ENCODE measurements at regions not wholly inside any gene's neighbourhood (a gene's known extent, or its start where the extent isn't known, plus 50 kb on each side); places are given as distances from the start of the nearest gene placed in this dataset.
"Not testable (repeated sequence)": the region's sequence is repeated elsewhere in the genome, so short reads cannot be mapped to it uniquely, and the experiment has no call there.

DNA sequence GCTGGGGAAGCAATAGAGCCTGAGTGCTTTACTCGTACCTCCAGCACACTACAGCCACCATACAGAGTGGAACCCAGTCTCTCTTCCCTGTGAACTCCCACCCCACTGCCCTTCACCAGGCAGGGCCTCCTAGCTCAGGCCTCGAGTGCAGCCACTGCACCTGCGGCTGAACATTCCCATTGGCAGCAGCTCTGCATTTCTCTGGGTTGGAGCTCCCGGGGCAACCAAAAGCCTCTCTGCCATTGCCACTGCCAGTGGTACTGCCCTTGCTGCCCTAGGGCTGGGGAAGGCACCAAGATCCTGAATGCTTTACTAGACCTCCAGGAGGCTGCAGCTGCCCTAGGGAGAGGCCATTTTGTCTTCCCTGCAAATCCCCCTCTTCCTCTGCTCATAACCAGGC is 266.8 kb downstream of the TDRD3 start:
- DNase-seq = no peak

DNA sequence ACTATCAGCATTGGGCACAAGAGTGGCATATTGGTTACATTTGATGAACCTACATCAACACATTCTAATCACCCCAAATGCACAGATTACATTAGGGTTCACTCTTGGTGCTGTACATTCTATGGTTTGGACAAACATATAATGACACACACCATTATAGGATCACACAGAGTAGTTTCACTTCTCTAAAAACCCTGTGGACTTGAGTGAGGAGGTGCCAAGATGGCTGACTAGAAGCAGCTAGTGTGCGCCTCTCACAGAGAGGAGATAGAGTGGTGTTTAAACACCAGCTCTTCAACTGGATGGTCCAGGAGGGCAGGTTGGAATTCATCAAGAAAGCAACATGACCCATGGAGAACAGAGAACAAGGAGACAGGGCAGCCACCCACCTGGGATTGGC is 265.6 kb downstream of the TDRD3 start:
- DNase-seq = no peak

DNA sequence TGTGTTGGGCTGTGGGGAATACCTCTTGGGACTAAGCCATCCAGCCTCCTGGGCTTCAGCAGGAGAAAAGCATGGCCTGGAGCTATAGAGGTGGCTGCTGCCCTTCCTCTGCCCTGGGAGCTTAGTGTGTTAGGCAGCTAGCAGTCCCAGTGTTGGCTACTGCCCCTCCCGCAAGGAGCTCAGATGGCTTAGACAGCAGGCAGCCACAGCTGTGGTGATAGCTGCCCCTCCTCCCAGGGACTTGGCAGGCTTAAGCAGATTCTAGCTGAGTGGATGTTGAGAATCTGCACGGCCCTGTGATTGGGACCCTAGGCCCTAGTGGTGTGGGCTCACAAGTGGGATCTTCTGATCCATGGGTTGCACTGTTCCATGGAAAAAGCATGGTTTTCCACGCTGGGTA is 264.5 kb downstream of the TDRD3 start:
- no peak for DNase-seq

DNA sequence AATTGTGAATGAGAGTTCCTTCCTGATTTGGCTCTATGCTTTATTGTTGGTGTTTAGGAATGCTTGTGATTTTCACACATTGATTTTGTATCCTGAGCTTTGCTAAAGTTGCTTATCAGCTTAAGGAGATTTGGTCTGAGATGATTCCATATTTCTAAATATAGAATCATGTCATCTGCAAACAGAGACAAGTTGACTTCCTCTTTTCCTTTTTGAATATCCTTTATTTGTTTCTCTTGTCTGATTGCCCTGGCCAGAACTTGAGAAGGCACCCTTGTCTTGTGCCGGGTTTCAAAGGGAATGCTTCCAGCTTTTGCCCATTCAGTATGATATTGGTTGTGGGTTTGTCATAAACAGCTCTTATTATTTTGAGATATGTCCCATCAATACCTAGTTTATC is 260.6 kb downstream of the TDRD3 start:
- not testable (repeated sequence) for DNase-seq

DNA sequence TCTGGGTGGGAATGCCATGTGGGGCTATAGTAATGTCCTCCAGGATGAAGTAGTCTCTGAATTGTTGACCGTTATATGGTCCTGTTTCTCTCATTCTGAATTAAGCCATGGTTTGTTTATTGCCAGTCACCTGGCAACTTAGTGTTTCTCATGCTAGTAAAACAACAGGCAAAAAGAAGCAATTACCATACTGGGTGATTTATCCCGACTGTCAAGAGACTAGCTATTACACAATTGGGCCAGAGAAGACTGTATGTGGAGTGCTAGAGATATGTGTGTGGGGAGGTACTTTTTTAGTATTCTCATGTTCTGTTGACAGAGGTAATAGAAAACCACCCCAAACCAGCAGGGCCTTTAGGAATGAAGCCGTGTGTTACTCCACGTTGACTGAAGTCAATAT is 258.2 kb downstream of the TDRD3 start:
- no peak for DNase-seq

DNA sequence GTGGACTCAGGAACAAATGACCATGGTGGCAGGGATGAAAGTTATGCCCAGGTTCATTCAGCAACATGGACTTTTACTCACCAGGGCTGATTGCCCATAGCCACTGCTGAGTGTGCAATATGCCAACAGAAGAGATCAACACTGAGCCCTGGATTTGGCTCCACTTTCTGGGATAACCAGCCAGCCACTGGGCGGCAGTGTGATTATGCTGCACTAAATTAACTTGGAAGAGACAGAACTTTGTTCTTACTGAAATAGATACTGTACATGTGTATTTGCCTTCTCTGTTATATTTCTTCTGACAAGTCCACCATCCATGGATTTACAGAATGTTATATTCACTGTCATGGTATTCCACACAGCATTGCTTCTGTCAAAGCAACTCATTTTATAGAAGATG is 257.4 kb downstream of the TDRD3 start:
- no peak for DNase-seq

DNA sequence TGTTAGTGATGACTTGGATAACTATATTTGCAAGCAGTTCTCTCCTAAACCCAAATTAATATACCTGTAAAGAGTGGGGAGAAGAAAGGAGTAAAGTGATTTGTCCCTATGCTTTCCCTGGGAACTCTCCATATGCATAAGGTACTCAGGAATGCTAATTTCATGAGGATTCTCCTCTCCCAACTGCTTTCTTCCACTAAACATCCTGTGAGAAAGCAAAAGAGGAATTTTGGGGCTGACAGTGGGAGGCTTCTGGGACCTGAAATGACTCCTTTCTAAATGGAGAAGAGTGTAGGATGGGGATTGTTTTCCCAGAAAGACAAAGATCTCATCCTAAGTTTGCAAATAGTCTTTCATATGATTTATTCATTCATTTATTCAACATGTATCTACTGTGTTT is 250.5 kb downstream of the TDRD3 start:
- no peak for DNase-seq

DNA sequence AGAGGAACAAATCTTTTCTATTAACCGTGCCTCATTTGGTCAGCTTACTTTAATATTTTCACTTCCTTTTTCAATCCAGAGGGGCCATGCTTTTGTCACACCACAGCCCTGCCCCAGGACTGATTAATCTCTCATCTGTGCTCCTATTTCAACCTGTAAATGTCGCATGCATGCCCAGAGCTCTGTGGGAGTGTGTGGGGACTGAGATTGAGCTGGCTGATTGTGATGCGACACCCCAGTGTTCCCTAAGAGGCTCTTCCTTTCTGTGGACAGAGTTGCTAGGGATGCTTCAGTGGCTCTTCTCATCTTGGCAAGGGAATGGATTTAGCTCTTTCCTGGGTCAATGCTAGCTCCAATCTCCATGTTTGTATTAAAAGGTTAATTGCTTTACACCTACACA is 249.6 kb downstream of the TDRD3 start:
- no peak for DNase-seq

DNA sequence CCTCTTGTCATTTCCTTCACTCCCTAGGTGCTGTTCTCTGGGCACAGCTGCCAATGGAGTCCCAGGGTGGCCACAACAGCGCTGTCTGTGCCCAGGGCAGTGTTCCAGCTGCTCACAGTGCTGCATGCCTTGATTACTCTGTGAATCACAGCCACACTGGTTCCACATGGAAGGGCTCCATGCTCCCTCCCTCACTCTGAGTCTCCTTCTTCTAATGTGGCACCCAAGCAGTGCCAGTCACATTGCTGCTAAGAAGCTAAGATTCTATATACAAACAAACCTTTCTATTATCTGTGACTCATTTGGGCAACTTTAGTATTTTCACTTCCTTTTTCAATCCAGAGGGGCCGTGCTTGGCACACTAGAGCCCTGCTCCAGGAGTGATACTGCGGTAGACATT is 248.7 kb downstream of the TDRD3 start:
- DNase-seq = no peak

DNA sequence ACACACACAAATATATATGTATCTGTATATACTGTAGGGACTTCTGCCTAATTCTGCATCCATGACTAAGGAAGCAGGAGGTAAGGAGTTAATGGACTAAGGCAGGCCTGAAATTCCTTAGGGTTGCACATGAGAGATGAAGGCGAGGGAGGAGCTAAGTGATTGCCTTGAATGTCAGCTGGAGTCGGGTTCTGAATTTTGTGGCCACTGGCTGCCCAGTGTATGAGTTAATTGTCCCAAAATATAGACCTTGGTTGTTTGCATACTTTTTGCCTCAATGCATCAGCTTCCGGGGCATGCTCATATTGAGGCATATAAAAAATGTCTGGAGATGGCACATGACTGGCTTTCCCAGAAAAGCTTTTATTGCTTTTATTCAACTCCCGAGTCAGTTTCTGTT is 245.5 kb downstream of the TDRD3 start:
- no peak for DNase-seq

DNA sequence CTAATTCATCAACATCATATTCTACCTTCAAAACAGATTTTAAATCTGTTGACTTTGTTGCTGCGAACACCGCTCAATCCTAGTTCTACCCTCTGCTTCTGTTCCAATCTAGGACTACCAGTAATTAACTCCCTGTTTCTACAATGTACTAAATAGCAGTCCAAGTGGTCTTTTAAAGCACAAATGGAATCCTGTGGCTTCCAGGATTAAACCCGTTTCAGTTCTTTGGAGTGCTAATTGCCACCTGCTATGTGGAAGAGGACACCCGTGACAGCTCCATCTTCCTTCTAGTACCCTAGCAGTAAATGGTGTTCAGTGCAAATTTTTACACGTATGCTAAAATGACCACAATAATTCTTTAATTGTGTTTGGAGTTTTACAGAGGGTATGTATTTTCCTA is 232.1 kb downstream of the TDRD3 start:
- DNase-seq = no peak

DNA sequence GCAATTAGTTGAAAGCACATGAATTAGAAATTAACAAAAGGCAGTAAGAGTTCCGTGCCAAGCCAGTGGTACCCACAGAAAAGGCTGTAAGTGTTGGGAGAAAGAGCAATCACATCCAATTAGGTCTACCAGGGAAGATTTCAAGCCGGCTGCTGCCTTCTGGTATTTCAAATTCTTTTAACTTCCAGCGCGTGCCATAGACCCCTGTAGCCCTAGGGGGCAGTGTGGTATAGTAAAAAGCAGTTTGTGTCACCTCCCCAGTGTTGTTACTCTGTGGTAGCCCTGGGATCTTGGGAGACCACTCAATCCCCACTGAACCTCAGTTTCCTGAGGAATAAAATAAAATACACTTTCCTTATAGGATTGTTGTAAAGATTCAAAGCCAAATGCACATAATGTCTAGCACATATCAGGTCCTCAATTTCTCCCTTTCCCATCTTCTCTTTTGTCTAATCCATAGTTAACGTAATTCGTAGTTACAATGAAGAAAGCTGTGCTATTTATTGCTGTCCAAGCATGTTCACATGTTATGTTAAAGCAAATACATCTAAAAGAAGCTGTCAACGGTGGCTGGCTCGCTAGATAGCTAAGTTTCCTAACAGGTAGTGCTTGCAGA is 230.2 kb downstream of the TDRD3 start:
- no peak for DNase-seq

Measured in NCI-H510A (cell line).